Neuron (in vitro differentiated cells): ENCODE measurements at regions not wholly inside any gene's neighbourhood (a gene's known extent, or its start where the extent isn't known, plus 50 kb on each side); places are given as distances from the start of the nearest gene placed in this dataset.

Source experiments
- H2AFZ ChIP-seq: one replicate; pipeline ENCODE4 v1.6.1; 2013; ENCODE audit warnings: low read depth, mild to moderate bottlenecking, inconsistent platforms, low read length, moderate library complexity
- H3K27me3 ChIP-seq: one replicate; pipeline ENCODE4 v1.6.1; 2013; ENCODE audit warnings: low read length; ENCODE audit not compliant: insufficient read depth
- H3K36me3 ChIP-seq: one replicate; pipeline ENCODE4 v1.6.1; 2013; ENCODE audit warnings: low read length; ENCODE audit not compliant: insufficient read depth
- H3K4me1 ChIP-seq: one replicate; pipeline ENCODE4 v1.6.1; 2013; ENCODE audit warnings: low read length; ENCODE audit not compliant: insufficient read depth
- H3K4me3 ChIP-seq: 2 replicates; pipeline ENCODE4 v1.5.1; 2013; ENCODE audit warnings: mild to moderate bottlenecking, low read length, moderate library complexity
- H3K9me3 ChIP-seq: one replicate; pipeline ENCODE4 v1.6.1; 2013; ENCODE audit warnings: low read length

GRCh38 chr10:112005044-112005443 is 178.5 kb downstream of the GPAM start:
- H3K4me1 ChIP-seq: no peaks in the 10 kb centered on the region
- H3K4me3 ChIP-seq: no peak overlapping the region
- no peaks in the 10 kb centered on the region for H3K27me3 ChIP-seq
- H2AFZ ChIP-seq: no peak overlapping the region
- H3K36me3 ChIP-seq: no peaks in the 10 kb centered on the region
- no peaks in the 10 kb centered on the region for H3K9me3 ChIP-seq

DNA sequence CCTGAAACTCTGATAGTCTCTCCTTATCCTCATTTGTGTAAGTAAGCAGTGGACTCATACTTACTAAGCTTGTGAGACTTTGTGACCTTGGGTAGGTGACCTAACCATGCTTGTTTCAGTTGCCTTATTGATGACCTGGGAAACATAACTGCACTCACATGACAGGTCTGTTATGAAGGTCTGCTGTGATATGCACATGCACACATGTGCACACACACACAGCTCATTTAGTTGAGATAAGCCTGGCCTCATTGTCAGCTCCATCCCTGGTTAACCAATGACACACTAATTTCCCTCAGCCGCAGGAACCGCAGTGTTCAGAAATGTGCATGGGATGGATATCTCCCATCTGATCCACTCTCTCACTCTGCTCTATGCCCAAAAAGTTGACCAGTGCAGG is 177.2 kb downstream of the GPAM start:
- Histone ChIP-seq H3K27me3 (no peaks in the 10 kb centered on the region), H3K9me3 (no peaks in the 10 kb centered on the region), H3K36me3 (no peaks in the 10 kb centered on the region), H3K4me3 (no peak overlapping the region), H2AFZ (no peak overlapping the region), H3K4me1 (no peaks in the 10 kb centered on the region)

- no peaks in the 10 kb centered on the region for H3K4me1 ChIP-seq
- no peak overlapping the region for H2AFZ ChIP-seq
- H3K27me3 ChIP-seq: no peaks in the 10 kb centered on the region
- H3K36me3 ChIP-seq: no peaks in the 10 kb centered on the region
- no peaks in the 10 kb centered on the region for H3K9me3 ChIP-seq
- H3K4me3 ChIP-seq: no peak overlapping the region
Observed at GRCh38 chr10:112006831-112007230, 176.7 kb downstream of the GPAM start.

DNA sequence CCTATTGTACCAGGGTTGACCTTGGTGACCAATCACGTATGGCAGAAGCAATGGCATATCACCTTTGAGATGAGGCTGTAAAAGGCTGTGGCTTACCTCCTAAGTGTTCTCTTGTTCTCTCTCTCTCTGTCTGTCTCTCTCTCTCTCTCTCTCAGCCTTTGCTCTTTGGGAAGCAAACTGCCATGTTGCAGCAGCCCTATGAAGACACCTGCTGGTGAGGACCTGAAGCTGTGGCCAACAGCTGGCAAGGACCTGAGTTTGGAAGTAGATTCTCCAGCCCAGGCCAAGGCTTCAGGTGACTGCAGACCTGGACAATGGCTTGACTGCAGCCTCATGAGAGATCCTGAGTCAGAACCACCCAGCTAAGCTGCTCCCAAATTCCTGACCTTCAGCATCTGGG is 161.4 kb downstream of the GPAM start:
- no peaks in the 10 kb centered on the region for H3K27me3 ChIP-seq
- H3K9me3 ChIP-seq: no peaks in the 10 kb centered on the region
- H3K36me3 ChIP-seq: no peaks in the 10 kb centered on the region
- no peak overlapping the region for H2AFZ ChIP-seq
- H3K4me3 ChIP-seq: no peak overlapping the region
- H3K4me1 ChIP-seq: no peaks in the 10 kb centered on the region

GRCh38 chr10:112024079-112024478 is 159.5 kb downstream of the GPAM start:
- no peaks in the 10 kb centered on the region for H3K36me3 ChIP-seq
- H2AFZ ChIP-seq: no peak overlapping the region
- H3K27me3 ChIP-seq: no peaks in the 10 kb centered on the region
- no peak overlapping the region for H3K4me3 ChIP-seq
- H3K9me3 ChIP-seq: no peaks in the 10 kb centered on the region
- no peaks in the 10 kb centered on the region for H3K4me1 ChIP-seq

DNA sequence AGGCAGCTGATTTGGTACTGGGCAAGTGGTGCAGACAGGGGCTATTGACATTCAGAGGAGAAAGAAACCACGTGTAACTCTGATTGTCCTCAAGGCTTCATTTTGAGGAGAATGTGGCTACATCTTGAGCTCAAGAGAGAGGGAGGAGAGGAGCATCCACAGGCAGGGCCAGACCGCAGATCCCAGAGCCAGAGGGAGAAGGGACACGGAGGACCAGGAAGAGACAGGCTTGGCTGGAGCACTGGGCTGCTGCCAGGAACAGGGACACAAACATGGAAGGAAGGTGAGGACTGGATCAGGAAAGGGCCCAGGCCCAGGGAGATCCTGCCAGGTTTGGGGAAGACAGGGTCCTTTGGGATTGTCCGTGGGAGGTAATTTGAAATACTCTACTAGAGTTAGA is 158.3 kb downstream of the GPAM start:
- Histone ChIP-seq H3K36me3 (no peaks in the 10 kb centered on the region), H3K9me3 (no peaks in the 10 kb centered on the region), H3K4me3 (no peak overlapping the region), H2AFZ (no peak overlapping the region), H3K27me3 (no peaks in the 10 kb centered on the region), H3K4me1 (no peaks in the 10 kb centered on the region)

- no peaks in the 10 kb centered on the region for H3K4me1 ChIP-seq
- H2AFZ ChIP-seq: no peak overlapping the region
- H3K9me3 ChIP-seq: no peaks in the 10 kb centered on the region
- no peaks in the 10 kb centered on the region for H3K27me3 ChIP-seq
- H3K4me3 ChIP-seq: no peak overlapping the region
- H3K36me3 ChIP-seq: no peaks in the 10 kb centered on the region
Observed at GRCh38 chr10:112026438-112026837, 157.1 kb downstream of the GPAM start.

DNA sequence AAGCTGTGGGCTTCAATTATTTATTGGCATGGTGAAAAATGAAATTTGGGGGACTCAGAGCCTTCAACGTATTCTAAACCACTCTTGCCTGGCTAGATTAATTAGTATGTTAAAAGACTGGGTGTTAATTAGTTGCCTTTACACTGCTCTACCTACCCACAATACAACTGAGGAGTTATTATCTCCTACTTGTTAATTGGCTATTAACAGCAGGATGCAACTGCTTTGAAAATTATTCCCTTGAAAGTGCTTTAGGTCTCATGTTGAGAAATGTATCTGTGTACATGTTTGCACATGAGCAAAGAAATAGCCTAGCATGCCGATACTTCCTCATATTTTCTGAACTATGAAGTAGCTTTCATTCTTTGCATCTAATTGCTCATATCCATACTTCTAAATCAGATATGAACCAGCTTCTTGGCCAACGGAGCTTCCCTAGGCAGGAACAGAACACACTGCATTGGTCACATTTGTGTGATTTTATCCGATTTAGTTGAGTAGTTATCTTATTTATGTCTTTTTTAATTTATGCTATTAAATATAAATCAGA is 155.8 kb downstream of the GPAM start:
- no peak overlapping the region for H3K4me3 ChIP-seq
- no peaks in the 10 kb centered on the region for H3K27me3 ChIP-seq
- no peak overlapping the region for H2AFZ ChIP-seq
- no peaks in the 10 kb centered on the region for H3K4me1 ChIP-seq
- no peaks in the 10 kb centered on the region for H3K9me3 ChIP-seq
- no peaks in the 10 kb centered on the region for H3K36me3 ChIP-seq

DNA sequence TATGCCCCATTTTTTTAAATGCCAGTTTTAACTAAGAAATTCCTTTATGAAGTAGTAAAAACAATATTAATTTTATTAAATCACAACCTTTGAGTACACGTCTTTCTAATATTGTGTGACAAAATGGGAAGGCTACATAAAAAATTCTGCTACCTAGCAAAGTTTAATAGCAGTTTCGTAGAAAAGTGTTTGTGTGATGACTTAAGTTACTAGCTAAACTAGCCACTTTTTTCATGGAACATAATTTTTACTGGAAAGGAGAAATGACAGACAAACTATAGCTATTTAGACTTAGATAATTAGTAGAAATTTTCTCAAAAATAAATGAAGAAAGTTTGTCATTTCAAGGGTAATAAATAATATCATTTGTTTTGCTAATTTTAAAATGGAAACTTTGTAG is 153.1 kb downstream of the GPAM start:
- Histone ChIP-seq H3K36me3 (no peaks in the 10 kb centered on the region), H3K9me3 (no peaks in the 10 kb centered on the region), H3K4me3 (no peak overlapping the region)

GRCh38 chr10:112039823-112040222 is 143.7 kb downstream of the GPAM start:
- Histone ChIP-seq H2AFZ (no peak overlapping the region), H3K27me3 (peaks cover 3% of the 10 kb centered on the region), H3K4me1 (no peaks in the 10 kb centered on the region)

More for the DNA sequence above, 153.1 kb downstream of the GPAM start:
- H3K27me3 ChIP-seq: no peaks in the 10 kb centered on the region
- no peaks in the 10 kb centered on the region for H3K4me1 ChIP-seq
- no peak overlapping the region for H2AFZ ChIP-seq

GRCh38 chr10:112040696-112041095 is 142.9 kb downstream of the GPAM start:
- Histone ChIP-seq H3K4me3 (no peak overlapping the region), H3K4me1 (no peaks in the 10 kb centered on the region), H3K9me3 (no peaks in the 10 kb centered on the region), H3K27me3 (peaks cover 3% of the 10 kb centered on the region), H2AFZ (no peak overlapping the region), H3K36me3 (no peaks in the 10 kb centered on the region)

More at GRCh38 chr10:112039823-112040222, 143.7 kb downstream of the GPAM start:
- no peaks in the 10 kb centered on the region for H3K36me3 ChIP-seq
- no peaks in the 10 kb centered on the region for H3K9me3 ChIP-seq
- H3K4me3 ChIP-seq: no peak overlapping the region

GRCh38 chr10:112045938-112046337 is 137.6 kb downstream of the GPAM start:
- Histone ChIP-seq H3K4me3 (no peak overlapping the region), H3K4me1 (no peaks in the 10 kb centered on the region), H3K27me3 (no peaks in the 10 kb centered on the region), H3K9me3 (no peaks in the 10 kb centered on the region), H3K36me3 (no peaks in the 10 kb centered on the region), H2AFZ (no peak overlapping the region)

- no peaks in the 10 kb centered on the region for H3K27me3 ChIP-seq
- H3K36me3 ChIP-seq: no peaks in the 10 kb centered on the region
- no peaks in the 10 kb centered on the region for H3K9me3 ChIP-seq
- H3K4me3 ChIP-seq: no peak overlapping the region
- no peak overlapping the region for H2AFZ ChIP-seq
- no peaks in the 10 kb centered on the region for H3K4me1 ChIP-seq
Observed at GRCh38 chr10:112047674-112048073, 135.9 kb downstream of the GPAM start.

DNA sequence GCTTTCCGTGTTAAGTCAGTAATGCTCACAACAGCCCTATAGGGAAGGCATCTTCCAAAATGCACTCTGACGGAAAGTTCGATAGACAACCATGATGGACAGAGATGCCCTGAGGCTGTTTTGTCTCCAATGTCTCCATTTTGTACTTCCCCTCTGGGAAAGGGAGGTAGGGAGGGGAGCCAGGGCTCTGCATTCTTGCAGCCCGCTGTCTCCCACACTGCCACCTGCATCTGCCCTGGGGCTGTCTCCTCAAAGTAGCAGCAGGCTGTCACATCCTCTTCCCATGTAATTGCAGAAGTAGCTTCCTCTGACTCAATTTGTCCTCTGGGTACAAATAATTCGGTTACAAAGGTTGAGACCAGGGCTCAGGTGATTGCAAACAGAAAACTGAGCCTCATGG is 131.4 kb downstream of the GPAM start:
- Histone ChIP-seq H3K36me3 (no peaks in the 10 kb centered on the region), H3K4me3 (no peak overlapping the region), H3K27me3 (no peaks in the 10 kb centered on the region), H3K9me3 (no peaks in the 10 kb centered on the region), H3K4me1 (no peaks in the 10 kb centered on the region), H2AFZ (no peak overlapping the region)
